T-helper 17 cell (primary cell): ENCODE measurements at regions not wholly inside any gene's neighbourhood (a gene's known extent, or its start where the extent isn't known, plus 50 kb on each side); places are given as distances from the start of the nearest gene placed in this dataset.
"Not testable (repeated sequence)": the region's sequence is repeated elsewhere in the genome, so short reads cannot be mapped to it uniquely, and the experiment has no call there.

Experiments used
- ATAC-seq: fragments of 150-1000 bp; cut with Tn5 transposase; 2 replicates; pipeline ENCODE4 v1.10.0; 2021; ENCODE audit warnings: mild to moderate bottlenecking, moderate library complexity
- DNase-seq, 3 donors: peaks; one replicate each; pipeline versions ENCODE4 v3.0.0 to v3.0.0-alpha.2; 2020 to 2021
- H3K9me3 ChIP-seq: one replicate; pipeline ENCODE4 v1.7.0; 2013; ENCODE audit warnings: low read length, mild to moderate bottlenecking; ENCODE audit not compliant: control insufficient read depth, poor library complexity, severe bottlenecking
- H3K27ac Mint-ChIP-seq: one replicate; pipeline ENCODE4 v1.8.0; 2022; ENCODE audit warnings: mild to moderate bottlenecking, moderate library complexity, mixed read lengths
- H3K27me3 Mint-ChIP-seq: one replicate; pipeline ENCODE4 v1.8.0; 2022; ENCODE audit warnings: mixed read lengths
- H3K36me3 Mint-ChIP-seq: one replicate; pipeline ENCODE4 v1.8.0; 2022; ENCODE audit warnings: low read depth, mixed read lengths
- H3K4me1 Mint-ChIP-seq: one replicate; pipeline ENCODE4 v1.8.0; 2022; ENCODE audit warnings: mild to moderate bottlenecking, mixed read lengths
- H3K4me3 Mint-ChIP-seq: one replicate; pipeline ENCODE4 v1.8.0; 2022; ENCODE audit warnings: mild to moderate bottlenecking, moderate library complexity, mixed read lengths

DNA sequence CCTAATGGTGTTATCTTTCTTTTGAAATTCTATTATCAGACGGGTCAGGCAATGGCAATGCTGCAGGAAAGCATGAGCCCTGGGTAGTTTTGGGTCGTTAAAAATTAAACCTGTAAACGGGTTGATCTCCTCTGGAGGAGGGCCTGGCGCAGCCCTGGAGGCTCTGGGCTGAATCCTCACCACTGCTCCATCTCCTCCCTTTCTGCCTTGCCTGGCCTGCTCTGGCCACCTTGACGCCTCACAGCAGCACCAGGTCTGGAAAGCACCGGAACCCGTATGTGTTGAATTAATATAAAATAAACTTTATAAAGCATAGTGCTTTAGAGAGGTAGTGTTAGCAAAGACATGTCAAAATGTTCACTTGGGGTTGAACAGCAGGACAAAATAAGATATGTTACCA is 316.1 kb downstream of the LNPK start:
- H3K27me3 Mint-ChIP-seq = peaks cover 59% of the 10 kb centered on the region
- no peak overlapping the region for H3K4me3 Mint-ChIP-seq
- no peaks in the 10 kb centered on the region for H3K9me3 ChIP-seq
- H3K4me1 Mint-ChIP-seq = no peaks in the 10 kb centered on the region
- H3K36me3 Mint-ChIP-seq = peaks cover 2% of the 10 kb centered on the region
- ATAC-seq (no peak), DNase-seq (no peak)
- H3K27ac Mint-ChIP-seq = no peak overlapping the region

DNA sequence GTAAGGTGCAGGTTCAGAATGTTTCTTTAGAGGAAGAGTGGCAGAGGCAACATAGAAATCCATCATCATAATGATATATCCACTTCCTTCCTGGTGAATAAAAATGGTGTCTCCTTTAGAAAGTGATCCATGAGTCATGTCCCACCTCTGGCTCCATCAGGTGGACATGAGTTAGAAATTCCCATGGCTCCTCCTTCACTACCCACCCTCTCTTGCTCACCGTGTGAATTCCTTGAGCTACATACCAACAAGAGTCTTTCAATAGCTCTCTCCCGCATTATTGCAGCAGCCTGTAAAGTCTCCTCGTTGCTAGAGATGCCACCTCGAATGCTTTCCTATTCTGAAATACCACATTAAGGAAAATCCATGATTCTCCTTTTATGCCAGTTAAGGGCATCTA is 317.6 kb downstream of the LNPK start:
- no peak overlapping the region for H3K4me3 Mint-ChIP-seq

DNA sequence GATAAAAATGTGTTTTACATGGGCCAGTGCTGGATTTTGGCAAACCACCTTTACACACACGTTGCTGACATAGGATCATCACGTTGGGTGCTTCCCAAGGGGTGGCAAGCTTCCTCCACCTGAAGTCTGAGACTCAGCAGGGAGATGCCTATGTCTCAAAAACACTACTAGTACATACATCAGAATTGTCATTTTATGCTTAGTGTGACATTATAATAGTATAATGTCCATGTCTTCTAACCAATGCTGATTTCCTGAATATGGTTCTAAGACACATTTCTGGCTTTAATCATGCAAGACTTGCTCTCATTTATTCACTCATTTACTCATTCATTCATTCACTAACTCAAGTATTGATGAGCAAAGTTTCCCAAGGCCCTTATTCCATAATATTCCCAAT is 322.3 kb downstream of the LNPK start:
- Mint-ChIP-seq H3K4me1 (no peaks in the 10 kb centered on the region), H3K36me3 (no peaks in the 10 kb centered on the region), H3K4me3 (no peak overlapping the region), H3K27ac (no peak overlapping the region), H3K27me3 (peaks cover 29% of the 10 kb centered on the region)
- no peak for ATAC-seq
- H3K9me3 ChIP-seq = no peaks in the 10 kb centered on the region
- DNase-seq = no peak

More for the DNA sequence above, 317.6 kb downstream of the LNPK start:
- Mint-ChIP-seq H3K4me1 (no peaks in the 10 kb centered on the region), H3K27me3 (peaks cover 56% of the 10 kb centered on the region), H3K36me3 (peaks cover 2% of the 10 kb centered on the region), H3K27ac (no peak overlapping the region)
- no peak for ATAC-seq
- DNase-seq = no peak
- no peaks in the 10 kb centered on the region for H3K9me3 ChIP-seq

DNA sequence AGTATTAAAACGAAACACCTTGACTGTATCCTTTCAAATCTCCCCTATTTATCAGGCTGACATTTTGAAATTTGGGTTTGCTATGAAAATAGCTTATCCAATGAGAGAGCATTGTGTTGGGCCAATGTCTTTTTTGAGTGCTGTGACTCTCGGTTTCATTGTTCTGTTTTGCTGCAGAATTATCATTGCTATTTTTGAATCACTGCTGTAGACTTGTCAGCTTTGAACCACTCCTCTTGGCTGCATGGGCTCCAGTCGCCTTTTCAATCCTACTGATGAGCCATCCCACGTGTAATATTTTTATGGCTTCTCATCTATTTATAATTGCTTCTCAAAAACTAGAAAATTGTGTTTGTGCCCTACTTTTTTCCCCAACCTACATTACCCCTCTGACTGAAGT is 322.8 kb downstream of the LNPK start:
- Mint-ChIP-seq H3K4me1 (no peaks in the 10 kb centered on the region), H3K27me3 (peaks cover 25% of the 10 kb centered on the region), H3K36me3 (no peaks in the 10 kb centered on the region), H3K27ac (no peak overlapping the region), H3K4me3 (no peak overlapping the region)
- H3K9me3 ChIP-seq = no peaks in the 10 kb centered on the region
- ATAC-seq (no peak), DNase-seq (no peak)

DNA sequence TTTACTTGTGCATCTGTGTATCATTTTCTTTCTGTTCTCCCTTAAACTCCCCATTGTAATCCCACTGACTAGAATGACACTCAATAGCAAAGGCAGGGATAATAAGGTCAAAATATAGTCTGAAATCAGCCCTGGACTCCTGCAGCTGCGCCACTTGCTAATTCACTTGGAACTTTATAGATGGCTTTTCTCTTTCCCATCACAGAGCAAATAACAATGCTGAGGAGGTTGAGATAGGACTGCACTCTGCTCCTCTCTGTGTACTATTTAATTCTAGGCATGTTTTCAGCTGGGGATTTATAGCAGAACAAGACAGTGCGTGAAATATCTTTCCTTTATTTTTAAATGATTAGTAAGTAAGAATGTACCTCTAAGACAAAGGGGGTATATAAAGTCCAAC is 324.2 kb downstream of the LNPK start:
- no peak for DNase-seq
- no peaks in the 10 kb centered on the region for H3K4me1 Mint-ChIP-seq
- no peaks in the 10 kb centered on the region for H3K9me3 ChIP-seq
- H3K27me3 Mint-ChIP-seq = peaks cover 11% of the 10 kb centered on the region
- H3K27ac Mint-ChIP-seq = no peak overlapping the region
- no peaks in the 10 kb centered on the region for H3K36me3 Mint-ChIP-seq
- ATAC-seq = no peak
- no peak overlapping the region for H3K4me3 Mint-ChIP-seq

DNA sequence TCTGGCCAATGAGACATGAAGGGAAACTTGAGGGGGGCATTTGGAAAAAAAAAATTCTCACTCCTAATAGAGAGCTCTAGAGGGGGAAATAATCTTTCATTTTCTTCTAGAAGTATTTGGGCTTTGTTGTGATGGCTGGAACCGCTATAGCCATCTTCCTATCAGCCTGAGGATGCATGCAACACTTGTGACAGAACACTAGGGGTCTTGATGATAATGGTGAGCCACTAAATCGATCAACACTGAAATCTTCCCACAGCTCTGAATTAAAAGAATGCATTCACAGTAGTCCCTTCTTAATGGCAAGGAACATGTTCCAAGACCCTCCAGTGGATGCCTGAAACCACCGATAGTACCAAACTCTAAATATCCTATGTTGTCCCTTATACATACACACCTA is 325.3 kb downstream of the LNPK start:
- Mint-ChIP-seq H3K4me1 (no peaks in the 10 kb centered on the region), H3K4me3 (no peak overlapping the region), H3K27me3 (peaks cover 5% of the 10 kb centered on the region), H3K27ac (no peak overlapping the region), H3K36me3 (no peaks in the 10 kb centered on the region)
- ATAC-seq (no peak), DNase-seq (no peak)
- no peaks in the 10 kb centered on the region for H3K9me3 ChIP-seq

DNA sequence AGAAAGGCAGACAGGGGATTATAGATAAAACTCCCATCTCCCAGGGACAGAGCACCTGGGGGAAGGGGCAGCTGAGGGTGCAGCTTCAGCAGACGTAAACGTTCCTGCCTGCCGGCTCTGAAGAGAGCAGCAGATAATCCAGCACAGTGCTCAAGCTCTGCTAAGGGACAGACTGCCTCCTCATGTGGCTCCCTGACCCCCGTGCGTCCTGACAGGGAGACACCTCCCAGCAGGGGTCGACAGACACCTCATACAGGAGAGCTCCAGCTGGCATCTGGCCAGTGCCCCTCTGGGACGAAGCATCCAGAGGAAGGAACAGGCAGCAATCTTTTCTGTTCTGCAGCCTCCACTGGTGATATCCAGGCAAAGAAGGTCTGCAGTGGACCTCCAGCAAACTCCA is 333.3 kb downstream of the LNPK start:
- H3K27me3 Mint-ChIP-seq, H3K4me3 Mint-ChIP-seq: not testable (repeated sequence)

DNA sequence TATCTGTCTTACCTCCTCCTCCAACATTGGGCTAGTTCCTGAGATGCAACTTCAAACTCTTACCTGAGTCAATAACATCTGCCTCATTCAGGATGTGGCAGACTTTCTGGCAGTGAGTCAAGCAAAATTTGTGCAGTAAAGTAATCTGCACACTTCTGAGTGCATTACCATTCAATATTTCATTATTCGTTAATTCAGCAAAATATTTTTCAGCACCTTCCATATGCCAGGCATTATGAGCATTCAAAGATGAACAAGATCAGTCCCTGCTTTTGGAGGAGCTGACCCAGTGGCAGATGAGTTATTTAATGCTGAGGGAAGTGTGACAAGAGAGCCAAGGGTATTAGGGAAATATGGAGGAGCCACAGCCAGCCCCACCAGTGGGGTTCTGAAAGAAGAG is 339.7 kb downstream of the LNPK start:
- no peak overlapping the region for H3K4me3 Mint-ChIP-seq
- no peak for ATAC-seq
- H3K36me3 Mint-ChIP-seq = no peaks in the 10 kb centered on the region
- no peaks in the 10 kb centered on the region for H3K4me1 Mint-ChIP-seq
- peaks cover 15% of the 10 kb centered on the region for H3K27me3 Mint-ChIP-seq
- no peak for DNase-seq
- H3K9me3 ChIP-seq = no peaks in the 10 kb centered on the region
- H3K27ac Mint-ChIP-seq = no peak overlapping the region

More for the DNA sequence above, 333.3 kb downstream of the LNPK start:
- not testable (repeated sequence) for DNase-seq, ATAC-seq, H3K4me1 Mint-ChIP-seq, H3K27ac Mint-ChIP-seq, H3K36me3 Mint-ChIP-seq, H3K9me3 ChIP-seq

DNA sequence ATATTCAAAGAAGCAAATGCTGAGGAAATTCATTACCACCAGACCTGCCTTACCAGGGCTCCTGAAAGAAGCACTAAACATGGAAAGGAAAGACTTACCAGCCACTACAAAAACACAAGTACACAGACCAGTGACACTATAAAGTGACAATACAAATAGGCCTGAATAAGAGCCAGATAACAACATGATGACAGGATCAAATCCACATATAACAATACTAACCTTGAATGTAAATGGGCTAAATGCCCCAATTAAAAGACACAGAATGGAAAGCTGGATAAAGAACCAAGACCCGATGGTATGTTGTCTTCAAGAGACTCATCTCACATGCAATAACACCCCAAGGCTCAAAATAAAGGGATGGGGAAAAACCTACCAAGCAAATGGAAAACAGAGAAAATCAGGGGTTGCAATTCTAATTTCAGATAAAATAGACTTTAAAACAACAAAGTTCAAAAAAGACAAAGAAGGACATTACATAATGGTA is 353.4 kb downstream of the LNPK start:
- Mint-ChIP-seq H3K27ac (no peak overlapping the region), H3K27me3 (no peaks in the 10 kb centered on the region), H3K4me1 (no peaks in the 10 kb centered on the region), H3K36me3 (no peaks in the 10 kb centered on the region), H3K4me3 (no peak overlapping the region)
- no peak for DNase-seq
- no peak for ATAC-seq
- H3K9me3 ChIP-seq = no peaks in the 10 kb centered on the region

DNA sequence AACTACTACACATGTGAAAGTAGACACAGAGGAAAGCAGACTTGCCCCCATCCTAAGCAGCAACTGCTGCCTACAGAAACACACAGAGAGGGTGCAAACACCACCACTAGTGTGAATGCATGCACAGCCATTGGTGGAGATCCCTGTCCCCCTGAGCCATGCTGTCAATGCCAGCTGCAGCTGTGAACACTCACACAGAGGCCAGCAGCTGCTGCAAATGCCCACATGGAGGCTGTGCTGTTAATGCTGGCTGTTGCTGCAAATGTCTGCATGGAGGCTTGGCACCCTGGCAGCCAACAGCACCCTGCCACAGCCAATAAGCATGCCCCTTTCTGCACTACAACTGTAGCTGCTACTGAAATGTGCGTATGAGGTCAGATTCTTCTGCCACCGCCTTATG is 355.0 kb downstream of the LNPK start:
- ATAC-seq (no peak), DNase-seq (no peak)
- H3K9me3 ChIP-seq = no peaks in the 10 kb centered on the region
- H3K27ac Mint-ChIP-seq = no peak overlapping the region
- no peaks in the 10 kb centered on the region for H3K27me3 Mint-ChIP-seq
- H3K4me1 Mint-ChIP-seq = no peaks in the 10 kb centered on the region
- no peaks in the 10 kb centered on the region for H3K36me3 Mint-ChIP-seq
- H3K4me3 Mint-ChIP-seq = no peak overlapping the region

DNA sequence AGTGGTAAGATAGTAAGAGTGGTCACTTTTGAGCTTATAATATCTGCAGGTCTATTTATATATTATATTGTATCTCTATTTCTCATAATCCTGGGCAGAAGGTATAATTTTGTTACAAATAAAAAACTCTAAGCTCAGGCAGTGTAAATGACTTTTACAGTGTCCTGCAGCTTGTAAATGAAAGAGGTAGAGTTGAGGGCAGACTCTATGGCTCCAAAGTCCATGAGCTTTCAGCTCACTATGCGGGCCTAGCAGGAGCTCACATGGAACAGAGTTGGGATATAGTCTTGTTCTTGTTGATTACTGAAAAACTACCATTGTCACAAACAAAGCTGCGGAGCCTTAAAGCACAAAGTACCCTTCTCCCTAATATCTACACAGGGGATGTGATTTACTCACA is 361.4 kb downstream of the LNPK start:
- DNase-seq = no peak
- Mint-ChIP-seq H3K27ac (no peak overlapping the region), H3K4me1 (no peaks in the 10 kb centered on the region), H3K36me3 (no peaks in the 10 kb centered on the region), H3K27me3 (peaks cover 5% of the 10 kb centered on the region), H3K4me3 (no peak overlapping the region)
- no peaks in the 10 kb centered on the region for H3K9me3 ChIP-seq
- ATAC-seq = no peak

DNA sequence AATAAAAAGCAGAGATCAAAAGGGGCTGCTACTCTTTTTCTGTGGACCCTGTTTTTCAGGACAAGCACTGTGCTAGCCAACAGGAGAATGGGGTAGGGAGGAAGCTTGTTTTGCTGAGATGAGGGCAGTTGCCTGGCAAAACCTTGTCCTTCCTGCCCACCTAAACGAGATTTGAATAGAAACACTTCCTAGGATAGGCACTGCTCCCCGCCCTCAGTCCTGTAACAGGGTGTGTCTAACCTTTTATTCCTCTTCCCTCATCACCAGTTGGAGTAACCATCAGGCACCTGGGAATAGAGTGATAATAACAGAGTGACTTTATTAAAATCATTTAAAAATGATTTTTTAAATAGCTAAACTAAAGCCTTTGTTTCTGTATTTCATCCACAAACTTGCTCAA is 368.8 kb downstream of the LNPK start:
- Mint-ChIP-seq H3K27me3 (peaks cover 23% of the 10 kb centered on the region), H3K27ac (no peak overlapping the region), H3K36me3 (no peaks in the 10 kb centered on the region), H3K4me1 (no peaks in the 10 kb centered on the region), H3K4me3 (no peak overlapping the region)
- H3K9me3 ChIP-seq = no peaks in the 10 kb centered on the region
- no peak for DNase-seq
- no peak for ATAC-seq

DNA sequence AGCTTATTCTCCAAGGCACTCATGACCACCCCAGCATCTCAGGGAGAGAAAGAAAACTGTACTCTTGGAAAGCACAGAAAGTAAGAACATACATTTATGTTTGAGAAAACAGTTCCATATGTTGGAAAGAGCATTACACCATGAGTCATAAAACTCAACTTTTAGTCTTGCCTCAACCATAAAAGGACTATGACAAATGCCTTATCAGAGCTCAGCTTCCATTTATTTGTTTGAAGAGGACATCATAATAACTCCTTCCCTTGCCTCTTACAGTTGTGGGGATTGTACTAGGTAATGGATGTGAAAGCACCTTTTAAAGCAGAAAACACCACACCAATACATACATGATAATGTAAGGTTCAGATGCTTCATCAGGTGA is 370.8 kb downstream of the LNPK start:
- no peak for DNase-seq
- Mint-ChIP-seq H3K4me1 (no peaks in the 10 kb centered on the region), H3K27me3 (peaks cover 23% of the 10 kb centered on the region), H3K4me3 (no peak overlapping the region), H3K27ac (no peak overlapping the region), H3K36me3 (no peaks in the 10 kb centered on the region)
- ATAC-seq = no peak
- no peaks in the 10 kb centered on the region for H3K9me3 ChIP-seq

DNA sequence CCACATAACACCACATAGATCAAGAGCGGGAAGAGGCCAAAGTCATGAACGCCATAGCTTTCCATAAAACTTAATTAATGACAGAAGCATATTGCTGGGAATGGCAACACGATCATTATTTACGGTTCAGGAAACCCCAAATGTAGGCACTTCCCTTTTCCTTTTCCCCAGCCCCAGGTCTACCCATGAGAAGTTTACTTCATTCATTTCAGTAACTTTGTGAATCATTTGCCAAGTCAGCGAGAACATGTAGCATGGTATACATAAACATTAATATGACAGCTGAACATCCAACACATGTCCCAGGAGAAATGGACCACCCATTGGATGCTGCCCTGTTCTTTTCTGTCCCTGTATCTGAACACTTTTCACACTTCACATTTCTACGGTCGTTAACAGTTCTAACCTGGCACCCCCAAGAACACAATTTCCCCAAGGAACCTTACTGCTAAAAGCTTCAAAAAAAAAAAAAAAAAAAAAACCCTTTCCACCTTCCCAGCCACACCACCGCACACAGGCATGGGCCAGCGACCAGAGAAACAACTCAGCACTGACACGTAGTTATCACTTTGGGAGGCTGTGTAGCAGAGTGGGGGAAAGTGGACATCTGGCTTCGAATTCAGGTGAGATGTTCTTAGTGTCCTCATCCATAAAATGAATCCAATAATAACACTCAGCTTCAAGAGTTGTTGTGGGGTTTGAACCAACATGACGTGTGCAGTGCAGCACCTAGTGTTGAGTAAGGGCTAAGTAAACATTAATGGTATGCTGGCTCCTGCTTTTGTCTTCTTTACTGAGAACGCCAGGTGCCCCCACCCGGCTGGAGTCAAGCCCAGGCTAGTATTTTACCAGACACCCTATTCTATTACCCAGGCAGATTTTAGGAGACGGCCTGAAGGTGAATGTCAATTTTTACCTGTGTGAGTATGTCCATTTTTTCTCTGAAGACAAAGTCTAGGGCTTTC is 371.5 kb downstream of the LNPK start:
- DNase-seq (no peak), ATAC-seq (no peak)
- Mint-ChIP-seq H3K4me3 (no peak overlapping the region), H3K36me3 (no peaks in the 10 kb centered on the region), H3K4me1 (no peaks in the 10 kb centered on the region), H3K27me3 (peaks cover 23% of the 10 kb centered on the region), H3K27ac (no peak overlapping the region)
- H3K9me3 ChIP-seq = no peaks in the 10 kb centered on the region
